Esophagus muscularis mucosa (tissue), 4 donors: ENCODE measurements at regions not wholly inside any gene's neighbourhood (a gene's known extent, or its start where the extent isn't known, plus 50 kb on each side); places are given as distances from the start of the nearest gene placed in this dataset.

Experiments
- EP300 ChIP-seq: sonication (generic); formaldehyde crosslinking; IDR thresholded peaks from one replicate; pipeline ENCODE4 v1.6.1; 2017; ENCODE audit warnings: antibody characterized with exemption
- POLR2A ChIP-seq: fragments of 450-650 bp; IDR thresholded peaks from one replicate; pipeline ENCODE4 v1.6.1; 2017; ENCODE audit warnings: antibody characterized with exemption, moderate library complexity, mild to moderate bottlenecking, low read depth
- POLR2AphosphoS5 ChIP-seq, 2 donors: sonication (generic); formaldehyde crosslinking; IDR thresholded peaks; one replicate each; pipeline ENCODE4 v1.6.1; 2017; ENCODE audit warnings: antibody characterized with exemption in 2 of 2
- TF ChIP-seq, protein P1 (sequence below), 3 experiments: fragments of 200-600 bp in 2 of 3; fragments of 450-650 bp in 1 of 3; sonication (generic) in 2 of 3; IDR thresholded peaks; one replicate each; pipeline ENCODE4 v1.5.1; 2017 to 2019; ENCODE audit warnings: antibody characterized with exemption in 3 of 3, mild to moderate bottlenecking in 2 of 3, moderate library complexity in 1 of 3

DNA sequence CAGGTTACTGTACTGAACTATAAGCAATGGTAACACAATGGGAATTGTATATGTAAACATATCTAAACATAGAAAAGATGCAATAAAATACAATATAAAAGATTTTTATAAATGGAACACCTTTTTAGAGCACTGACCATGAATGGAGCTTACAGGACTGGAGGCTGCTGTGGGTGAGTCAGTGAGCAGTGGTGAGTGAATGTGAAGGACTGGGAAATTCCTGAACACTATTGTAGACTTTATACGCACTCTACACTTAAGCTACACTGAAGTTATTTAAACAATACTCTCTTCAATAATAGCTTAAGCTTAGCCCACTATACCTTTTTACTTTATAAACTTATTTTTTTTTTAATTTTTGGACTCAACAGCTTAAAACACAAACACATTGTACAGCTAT, 313.5 kb downstream of the KCNC2 start:
- TF ChIP-seq POLR2A (no peak), EP300 (no peak), POLR2AphosphoS5 (IDR thresholded peaks at IDR 0.05) (no peak)
- TF ChIP-seq, protein P1, sequence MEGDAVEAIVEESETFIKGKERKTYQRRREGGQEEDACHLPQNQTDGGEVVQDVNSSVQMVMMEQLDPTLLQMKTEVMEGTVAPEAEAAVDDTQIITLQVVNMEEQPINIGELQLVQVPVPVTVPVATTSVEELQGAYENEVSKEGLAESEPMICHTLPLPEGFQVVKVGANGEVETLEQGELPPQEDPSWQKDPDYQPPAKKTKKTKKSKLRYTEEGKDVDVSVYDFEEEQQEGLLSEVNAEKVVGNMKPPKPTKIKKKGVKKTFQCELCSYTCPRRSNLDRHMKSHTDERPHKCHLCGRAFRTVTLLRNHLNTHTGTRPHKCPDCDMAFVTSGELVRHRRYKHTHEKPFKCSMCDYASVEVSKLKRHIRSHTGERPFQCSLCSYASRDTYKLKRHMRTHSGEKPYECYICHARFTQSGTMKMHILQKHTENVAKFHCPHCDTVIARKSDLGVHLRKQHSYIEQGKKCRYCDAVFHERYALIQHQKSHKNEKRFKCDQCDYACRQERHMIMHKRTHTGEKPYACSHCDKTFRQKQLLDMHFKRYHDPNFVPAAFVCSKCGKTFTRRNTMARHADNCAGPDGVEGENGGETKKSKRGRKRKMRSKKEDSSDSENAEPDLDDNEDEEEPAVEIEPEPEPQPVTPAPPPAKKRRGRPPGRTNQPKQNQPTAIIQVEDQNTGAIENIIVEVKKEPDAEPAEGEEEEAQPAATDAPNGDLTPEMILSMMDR (IDR thresholded peaks at IDR 0.05) = no peak
